H1 (cell line): ENCODE measurements at regions not wholly inside any gene's neighbourhood (a gene's known extent, or its start where the extent isn't known, plus 50 kb on each side); places are given as distances from the start of the nearest gene placed in this dataset.

Source experiments
- KDM4A ChIP-seq: IDR thresholded peaks from one replicate; pipeline ENCODE4 v1.7.1; 2012; ENCODE audit warnings: low read depth, mild to moderate bottlenecking, moderate library complexity, low read length, inconsistent platforms; ENCODE audit not compliant: severe bottlenecking
- POLR2AphosphoS5 ChIP-seq: IDR thresholded peaks from 2 replicates; pipeline ENCODE4 v1.6.1; 2011; ENCODE audit warnings: low read depth, low read length
- SIRT6 ChIP-seq: IDR thresholded peaks from one replicate; pipeline ENCODE4 v1.7.1; 2012; ENCODE audit warnings: low read length, inconsistent platforms
- ZNF274 ChIP-seq: IDR thresholded peaks from 2 replicates; pipeline ENCODE4 v1.7.0; 2012; ENCODE audit warnings: low read length, borderline replicate concordance; ENCODE audit errors: extremely low read depth

- TF ChIP-seq SIRT6: no peak
- no peak for TF ChIP-seq ZNF274
- TF ChIP-seq POLR2AphosphoS5: no peak
- TF ChIP-seq KDM4A: no peak
Observed at GRCh38 chr1:195218428-195219212, 1389.6 kb downstream of the KCNT2 start (continued).
